Stimulated activated CD4-positive, alpha-beta T cell treated with anti-CD3 and anti-CD28 coated beads, Interleukin-4, amount 100 ng/mL, for 48 hours (primary cell): ENCODE measurements at regions not wholly inside any gene's neighbourhood (a gene's known extent, or its start where the extent isn't known, plus 50 kb on each side); places are given as distances from the start of the nearest gene placed in this dataset.

Experiments
- DNase-seq, 2 donors: peaks; one replicate each; pipeline ENCODE4 v3.0.0-alpha.2; 2020; ENCODE audit warnings: low read depth in 2 of 2

GRCh38 chr12:90030726-90031125, 322.1 kb upstream of the ATP2B1 start:
- DNase-seq = no peak

- DNase-seq = no peak
Observed at GRCh38 chr12:90029317-90029716, 320.7 kb upstream of the ATP2B1 start.

GRCh38 chr12:90028635-90029051, 320.0 kb upstream of the ATP2B1 start:
- DNase-seq = no peak

- DNase-seq = no peak
Observed at GRCh38 chr12:90027889-90028634, 319.4 kb upstream of the ATP2B1 start.

- no peak for DNase-seq
Observed at GRCh38 chr12:90027041-90027440, 318.4 kb upstream of the ATP2B1 start.

GRCh38 chr12:90026516-90026915, 317.9 kb upstream of the ATP2B1 start:
- DNase-seq = no peak

- DNase-seq = no peak
Observed at GRCh38 chr12:90024262-90024661, 315.6 kb upstream of the ATP2B1 start.

GRCh38 chr12:90023207-90023900, 314.7 kb upstream of the ATP2B1 start:
- DNase-seq = no peak

GRCh38 chr12:90021795-90022440, 313.3 kb upstream of the ATP2B1 start:
- no peak for DNase-seq

GRCh38 chr12:90020881-90021280, 312.2 kb upstream of the ATP2B1 start:
- DNase-seq = no peak

GRCh38 chr12:90020436-90020835, 311.8 kb upstream of the ATP2B1 start:
- DNase-seq = no peak

GRCh38 chr12:90020014-90020413, 311.4 kb upstream of the ATP2B1 start:
- DNase-seq = no peak

GRCh38 chr12:90017316-90017715, 308.7 kb upstream of the ATP2B1 start:
- DNase-seq = no peak

- DNase-seq = no peak
Observed at GRCh38 chr12:90015228-90015627, 306.6 kb upstream of the ATP2B1 start.

- DNase-seq = no peak
Observed at GRCh38 chr12:90013409-90013808, 304.8 kb upstream of the ATP2B1 start.

GRCh38 chr12:90010089-90010488, 301.5 kb upstream of the ATP2B1 start:
- no peak for DNase-seq

GRCh38 chr12:90008277-90008676, 299.6 kb upstream of the ATP2B1 start:
- no peak for DNase-seq

GRCh38 chr12:90004319-90005074, 295.9 kb upstream of the ATP2B1 start:
- DNase-seq = no peak

GRCh38 chr12:90003688-90004087, 295.1 kb upstream of the ATP2B1 start:
- no peak for DNase-seq

GRCh38 chr12:90000721-90001120, 292.1 kb upstream of the ATP2B1 start:
- DNase-seq = no peak

GRCh38 chr12:89999699-90000505, 291.3 kb upstream of the ATP2B1 start:
- no peak for DNase-seq
